Amniotic epithelial cell (primary cell): ENCODE measurements at regions not wholly inside any gene's neighbourhood (a gene's known extent, or its start where the extent isn't known, plus 50 kb on each side); places are given as distances from the start of the nearest gene placed in this dataset.
"Not testable (repeated sequence)": the region's sequence is repeated elsewhere in the genome, so short reads cannot be mapped to it uniquely, and the experiment has no call there.

ENCODE experiments used
- DNase-seq: peaks from one replicate; pipeline ENCODE4 v3.0.0-alpha.2; 2010; ENCODE audit warnings: low read depth

- not testable (repeated sequence) for DNase-seq
Measured at GRCh38 chr13:54267253-54267668, 1238.6 kb downstream of the OLFM4 start.

DNA sequence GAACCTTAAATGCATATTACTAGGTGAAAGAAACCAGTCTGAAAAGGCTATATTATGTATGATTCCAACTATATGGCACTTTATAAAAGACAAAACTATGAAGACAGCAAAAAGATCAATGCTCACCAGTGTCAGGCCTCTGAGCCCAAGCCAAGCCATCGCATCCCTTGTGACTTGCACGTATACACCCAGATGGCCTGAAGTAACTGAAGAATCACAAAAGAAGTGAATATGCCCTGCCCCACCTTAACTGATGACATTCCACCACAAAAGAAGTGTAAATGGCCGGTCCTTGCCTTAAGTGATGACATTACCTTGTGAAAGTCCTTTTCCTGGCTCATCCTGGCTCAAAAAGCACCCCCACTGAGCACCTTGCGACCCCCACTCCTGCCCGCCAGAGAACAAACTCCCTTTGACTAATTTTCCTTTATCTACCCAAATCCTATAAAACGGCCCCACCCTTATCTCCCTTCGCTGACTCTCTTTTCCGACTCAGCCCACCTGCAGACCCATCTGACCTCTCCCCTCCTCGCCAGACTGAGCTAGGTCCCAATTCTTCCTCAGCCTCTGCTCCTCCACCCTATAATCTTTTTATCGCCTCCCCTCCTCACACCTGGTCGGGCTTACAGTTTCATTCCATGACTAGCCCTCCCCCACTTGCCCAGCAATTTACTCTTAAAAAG, 1239.5 kb downstream of the OLFM4 start:
- not testable (repeated sequence) for DNase-seq

- no peak for DNase-seq
Measured at GRCh38 chr13:54287062-54287764, 1258.6 kb downstream of the OLFM4 start.

DNA sequence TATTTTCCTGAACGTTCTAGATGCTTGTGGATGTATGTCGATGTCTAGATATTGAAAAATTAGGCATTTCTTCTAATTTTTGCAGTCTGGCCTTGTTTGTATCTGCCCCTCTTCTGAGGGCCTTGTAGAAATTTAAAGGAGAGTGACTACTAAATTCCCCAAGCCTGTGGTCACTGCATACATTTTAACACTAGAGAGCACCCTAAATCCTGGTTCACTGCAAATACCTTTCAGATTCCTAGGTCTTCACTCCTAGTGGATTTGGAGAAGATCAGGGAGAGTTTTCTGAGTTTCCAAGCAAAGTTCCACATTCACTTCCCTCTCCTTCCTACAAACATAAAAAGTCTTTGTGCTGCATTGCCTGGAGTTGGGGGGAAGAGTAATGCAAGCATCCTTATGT, 1272.5 kb downstream of the OLFM4 start:
- DNase-seq = no peak

GRCh38 chr13:54305377-54305776, 1276.8 kb downstream of the OLFM4 start:
- no peak for DNase-seq

- DNase-seq = no peak
Measured at GRCh38 chr13:54312885-54313284, 1284.3 kb downstream of the OLFM4 start.

GRCh38 chr13:54317722-54318121, 1289.1 kb downstream of the OLFM4 start:
- no peak for DNase-seq

- DNase-seq = no peak
Measured at GRCh38 chr13:54337540-54337939, 1308.9 kb downstream of the OLFM4 start.

GRCh38 chr13:54347531-54347930, 1318.9 kb downstream of the OLFM4 start:
- no peak for DNase-seq

- no peak for DNase-seq
Measured at GRCh38 chr13:54356209-54356608, 1327.6 kb downstream of the OLFM4 start.

DNA sequence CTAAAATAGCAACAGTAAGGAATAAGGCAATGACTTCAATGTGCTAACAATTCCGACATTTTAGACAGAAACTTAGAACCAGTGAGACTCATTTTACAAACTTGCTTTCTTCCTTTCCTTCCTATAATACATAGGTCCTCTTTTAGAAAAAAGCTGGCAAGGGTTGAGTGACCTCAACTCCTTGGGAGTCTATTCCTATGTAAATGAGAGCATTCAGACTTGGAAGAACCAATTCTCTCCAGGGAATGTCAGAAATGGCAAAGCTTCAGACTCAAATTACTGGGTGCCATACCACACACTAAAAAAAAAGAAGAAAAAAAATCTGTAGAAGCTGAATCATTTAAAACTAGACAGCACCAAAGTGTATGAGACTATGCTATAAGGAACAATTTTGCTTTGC, 1328.2 kb downstream of the OLFM4 start:
- no peak for DNase-seq

DNA sequence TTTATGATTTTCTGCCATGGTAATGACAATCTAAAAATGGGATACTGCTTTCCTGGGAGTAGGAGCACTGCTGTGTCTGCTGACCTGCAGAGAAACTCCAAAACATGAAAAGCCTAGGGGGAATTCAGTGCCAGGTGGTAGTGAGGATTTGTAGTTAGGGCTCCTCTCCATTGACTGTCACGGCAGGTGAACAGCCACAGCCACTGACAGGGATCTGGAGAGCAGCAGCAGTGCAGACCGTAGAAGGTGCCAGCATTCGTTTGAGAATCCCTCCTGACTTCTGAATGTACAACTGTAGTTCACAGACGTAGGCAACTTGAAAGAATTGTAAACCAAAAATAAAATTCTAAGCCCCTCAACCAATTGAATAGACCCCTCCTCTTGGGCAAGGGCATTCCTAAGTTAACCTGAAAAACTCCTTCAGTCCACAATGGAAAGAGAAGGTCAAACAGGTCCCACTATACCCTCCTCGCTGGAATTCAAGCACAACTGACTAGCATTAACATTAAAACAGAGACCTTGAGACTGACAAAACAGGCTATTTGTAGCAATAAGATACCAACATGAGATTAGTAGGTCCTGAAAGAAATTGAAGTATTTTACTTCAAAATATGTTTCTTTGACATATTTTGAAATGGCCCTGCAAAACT, 1328.8 kb downstream of the OLFM4 start:
- DNase-seq = no peak

DNA sequence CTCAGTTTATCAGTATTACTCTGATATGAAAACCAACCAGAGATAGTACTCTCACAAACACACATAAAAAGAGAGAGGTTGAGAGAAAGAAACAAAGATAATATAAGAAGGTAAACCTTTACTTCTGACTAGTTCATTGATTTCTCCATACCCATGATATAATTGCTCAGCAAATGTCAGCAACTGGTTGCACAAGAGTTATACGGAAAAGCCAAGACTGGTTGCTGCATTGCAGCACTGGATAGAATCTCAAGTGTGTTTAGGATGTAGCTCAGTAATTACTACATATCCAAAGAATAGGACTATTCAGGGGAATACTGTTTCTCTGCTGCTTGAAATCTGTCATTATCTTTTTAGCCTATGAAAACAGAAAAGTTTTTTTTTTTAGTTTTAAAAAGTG, 1332.8 kb downstream of the OLFM4 start:
- DNase-seq = no peak

- DNase-seq = no peak
Measured at GRCh38 chr13:54366728-54367127, 1338.1 kb downstream of the OLFM4 start.

DNA sequence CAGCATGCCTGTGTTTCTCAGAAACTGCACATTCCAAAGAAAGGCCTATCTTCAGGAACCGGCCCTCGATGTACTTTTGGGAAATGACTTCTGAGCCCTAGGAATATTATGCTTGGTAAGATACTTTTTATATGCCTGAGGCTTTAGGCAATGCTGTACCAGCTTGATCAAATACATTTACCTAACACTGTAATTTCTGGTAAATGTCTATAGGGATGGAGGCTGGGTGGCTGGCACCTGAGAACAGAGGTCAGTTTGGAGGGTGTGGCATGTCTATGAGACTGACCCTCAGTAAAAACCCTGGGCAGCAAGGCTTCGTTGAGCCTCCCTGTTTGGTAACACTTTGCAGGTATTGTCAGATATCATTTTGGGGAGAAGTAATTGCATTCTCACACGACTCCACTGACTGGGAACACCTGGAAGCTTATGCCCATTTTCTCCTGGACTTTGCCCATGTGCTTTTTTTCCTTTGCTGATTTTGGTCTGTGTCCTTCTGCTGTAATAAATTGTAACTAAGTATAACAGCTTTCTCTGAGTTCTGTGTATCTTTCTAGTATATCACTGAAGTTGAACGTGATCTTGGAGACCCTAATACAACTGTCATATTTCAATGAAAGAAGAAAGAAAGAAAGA, 1339.1 kb downstream of the OLFM4 start:
- no peak for DNase-seq

DNA sequence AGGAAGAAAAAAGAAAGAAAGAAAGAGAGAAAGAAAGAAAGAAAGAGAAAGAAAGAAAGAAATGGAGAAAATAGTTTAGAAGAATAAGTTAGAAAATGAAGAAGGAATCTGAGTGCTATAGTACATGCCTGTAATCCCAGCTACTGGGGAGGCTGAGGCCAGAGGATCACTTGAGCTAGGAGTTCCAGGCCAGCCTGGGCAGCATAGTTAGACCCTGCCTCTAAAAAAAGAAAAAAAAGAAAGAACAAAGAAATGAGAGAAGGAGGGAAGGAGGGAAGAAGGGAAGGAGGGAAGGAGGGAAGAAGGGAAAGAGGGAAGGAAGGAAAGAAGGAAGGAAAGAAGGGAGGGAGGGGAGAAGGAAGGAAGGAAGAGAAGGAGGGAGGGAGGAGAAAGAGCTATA, 1339.8 kb downstream of the OLFM4 start:
- DNase-seq = no peak

DNA sequence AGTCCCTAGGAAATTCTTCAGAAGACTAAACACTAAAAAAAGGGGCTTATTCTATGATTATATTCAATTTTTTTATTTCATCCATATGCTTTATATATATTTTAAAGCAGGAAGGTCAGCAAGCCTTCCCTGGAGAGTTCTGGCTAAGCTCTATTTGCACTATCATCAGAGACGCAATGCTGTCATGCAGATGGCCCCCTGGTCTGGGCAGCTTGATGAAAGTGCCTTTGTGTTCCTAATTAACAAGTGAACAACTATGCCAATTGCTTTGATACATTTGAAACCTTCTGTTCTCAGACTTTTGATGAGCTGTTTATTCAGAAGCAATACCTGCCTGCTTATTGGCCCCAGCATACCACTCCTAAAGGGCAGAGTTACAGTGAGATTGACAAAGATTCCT, 1344.6 kb downstream of the OLFM4 start:
- no peak for DNase-seq

DNA sequence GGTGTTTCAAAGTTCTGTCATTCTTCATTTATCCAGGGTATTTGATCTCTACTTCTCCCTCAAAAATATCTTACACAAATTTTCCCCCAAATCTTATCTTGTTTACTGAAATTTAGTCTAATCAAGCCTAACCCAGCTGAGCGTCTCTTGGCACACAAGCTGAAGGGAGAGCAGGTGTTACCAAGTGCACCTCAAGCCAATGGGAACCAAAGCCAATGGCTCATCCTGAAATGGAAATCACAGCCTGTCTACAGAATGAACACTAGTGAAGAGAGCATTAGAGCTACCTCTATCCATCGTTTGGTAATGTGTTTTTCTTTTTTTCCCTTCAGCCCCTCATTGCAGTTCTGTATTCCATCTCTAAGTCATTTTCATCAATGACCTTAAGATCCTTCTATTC, 1350.8 kb downstream of the OLFM4 start:
- DNase-seq = no peak

GRCh38 chr13:54383604-54384003, 1355.0 kb downstream of the OLFM4 start:
- DNase-seq = no peak

DNA sequence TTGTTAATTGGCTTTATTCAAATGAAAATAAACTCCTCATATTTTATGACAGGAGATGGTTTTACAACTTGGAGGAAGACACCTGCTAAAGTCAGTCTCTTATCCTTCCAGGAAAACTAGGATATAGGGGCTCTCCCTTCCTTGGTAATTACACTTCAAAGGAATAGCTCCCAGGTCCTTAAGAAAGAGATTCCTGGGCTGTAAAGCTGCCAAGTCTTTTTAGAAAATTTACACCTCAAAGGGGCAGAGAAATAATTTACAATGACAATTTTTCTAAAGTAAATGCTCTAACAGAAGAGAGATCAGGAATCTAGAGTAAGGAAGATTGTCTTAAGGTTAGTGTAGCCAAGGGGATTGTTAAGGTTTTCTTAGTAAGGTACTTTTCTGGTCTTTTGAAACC, 1359.0 kb downstream of the OLFM4 start:
- DNase-seq = no peak

- DNase-seq = no peak
Measured at GRCh38 chr13:54390841-54391240, 1362.2 kb downstream of the OLFM4 start.

GRCh38 chr13:54394085-54394700, 1365.6 kb downstream of the OLFM4 start:
- no peak for DNase-seq
